UCSD-AML1 (cell line): ENCODE measurements at regions not wholly inside any gene's neighbourhood (a gene's known extent, or its start where the extent isn't known, plus 50 kb on each side); places are given as distances from the start of the nearest gene placed in this dataset.
"Not testable (repeated sequence)": the region's sequence is repeated elsewhere in the genome, so short reads cannot be mapped to it uniquely, and the experiment has no call there.

Experiments used
- DNase-seq: peaks from one replicate; lab custom pipeline; 2025; ENCODE audit not compliant: unreplicated experiment; lab: John Stamatoyannopoulos, UW

DNA sequence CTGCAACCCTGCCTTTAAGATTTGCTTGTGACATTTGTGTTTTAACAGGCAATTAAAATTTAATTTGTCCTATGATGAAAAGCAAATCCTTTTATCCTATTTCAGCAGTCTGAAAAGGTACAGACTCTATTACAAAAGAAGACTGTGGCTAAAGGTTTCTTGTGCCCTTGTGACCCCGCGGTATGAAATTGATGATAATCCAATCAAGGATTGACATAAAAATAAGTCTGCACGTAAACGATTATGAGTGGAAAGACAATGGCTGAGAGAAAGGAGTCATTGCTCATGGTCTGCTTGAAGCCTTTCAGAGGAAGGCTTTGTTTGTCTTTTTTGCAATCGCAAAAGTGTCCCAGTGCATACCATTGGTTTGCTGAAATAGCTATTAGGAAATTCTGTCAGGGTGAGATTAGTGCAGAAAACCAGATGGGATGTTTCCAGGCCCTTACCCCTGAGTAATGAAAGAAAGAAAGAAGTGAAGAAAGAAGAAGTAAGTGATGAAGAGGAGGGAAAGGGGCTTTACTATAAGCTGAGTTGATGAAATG lies 867.8 kb upstream of the CDH8 start:
- DNase-seq = no peak

DNA sequence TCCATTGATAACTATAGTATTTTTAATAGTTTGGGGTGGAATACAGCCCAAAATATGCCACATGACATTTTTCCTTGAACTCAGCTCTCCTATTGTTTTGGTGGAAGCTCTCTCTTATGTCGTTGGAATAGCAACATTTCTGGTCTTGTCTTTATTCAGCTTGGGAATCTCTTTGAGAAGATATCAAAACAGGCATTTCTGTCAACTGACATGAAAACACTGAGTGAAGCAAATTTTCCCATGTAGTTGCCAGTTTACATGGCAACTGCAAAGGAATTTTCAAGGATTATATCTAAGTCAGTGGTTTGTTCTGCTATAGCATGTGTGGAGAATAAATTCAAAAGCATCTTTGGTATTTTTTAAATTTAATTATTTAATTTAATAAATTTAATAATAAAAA lies 863.5 kb upstream of the CDH8 start:
- DNase-seq = no peak

DNA sequence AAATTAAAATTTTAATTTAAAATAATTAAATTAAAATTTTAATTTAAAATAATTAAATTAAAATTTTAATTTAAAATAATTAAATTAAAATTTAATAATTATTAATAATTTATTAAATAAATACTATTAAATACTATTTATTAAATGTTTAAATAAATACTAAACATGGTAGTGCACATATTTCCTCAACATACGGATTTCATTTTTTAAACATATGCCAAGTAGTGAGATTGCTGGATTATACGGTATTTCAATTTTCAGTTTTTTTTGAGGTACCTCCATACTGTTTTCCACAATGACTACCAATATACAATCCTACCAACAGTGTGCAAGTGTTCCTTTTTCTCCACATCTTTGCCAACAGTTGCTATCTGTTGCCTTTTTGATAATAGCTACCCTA lies 852.9 kb upstream of the CDH8 start:
- no peak for DNase-seq

DNA sequence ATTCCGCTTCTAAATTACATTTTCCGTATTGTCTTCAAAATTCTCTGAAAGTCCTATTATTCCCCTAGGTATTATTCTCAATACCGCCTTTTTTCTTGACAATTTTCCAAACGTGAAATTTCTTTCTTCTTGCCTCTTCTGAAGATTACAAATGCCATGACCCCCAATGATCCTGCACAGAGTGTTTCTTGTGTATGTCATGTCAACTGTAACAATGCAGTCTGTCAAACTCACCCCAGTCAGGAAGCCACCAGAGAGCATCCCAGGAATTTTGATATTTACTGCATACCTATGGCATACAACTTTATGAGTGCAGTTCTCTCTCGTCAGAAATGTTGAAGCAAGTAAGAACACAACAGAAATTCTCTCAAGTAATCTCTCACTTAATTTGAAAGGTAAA lies 847.3 kb upstream of the CDH8 start:
- DNase-seq = no peak

DNA sequence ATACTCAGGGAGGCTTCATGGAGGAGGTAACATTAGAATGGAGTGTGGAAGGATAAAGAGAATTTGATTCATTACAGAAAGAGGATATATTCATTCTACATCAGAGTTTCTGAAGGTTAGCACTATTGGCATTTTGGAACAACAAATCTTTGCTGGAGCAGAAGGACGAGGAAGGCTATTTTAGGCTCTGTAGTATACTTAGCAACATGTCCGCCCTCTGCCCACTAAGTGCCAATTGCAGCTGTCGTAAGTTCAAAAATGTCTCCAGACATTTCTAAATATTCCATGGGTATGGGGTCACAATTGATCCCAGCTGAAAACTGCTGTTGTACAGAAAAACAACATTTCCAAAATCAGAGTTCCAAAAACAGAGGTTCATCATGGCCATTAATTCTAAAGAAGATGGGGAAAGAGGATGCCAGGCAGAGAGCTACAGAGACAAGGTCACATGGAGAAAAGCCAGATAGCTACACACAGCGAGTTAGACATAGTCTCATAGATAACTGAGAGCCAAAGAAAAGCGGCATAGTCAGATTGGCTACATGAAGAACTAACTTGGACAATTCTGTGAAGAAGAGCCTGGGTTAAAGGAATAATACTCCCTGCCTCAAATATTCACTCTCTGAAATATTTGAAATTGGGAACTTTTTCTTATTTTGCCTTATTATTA lies 846.4 kb upstream of the CDH8 start:
- DNase-seq = no peak

DNA sequence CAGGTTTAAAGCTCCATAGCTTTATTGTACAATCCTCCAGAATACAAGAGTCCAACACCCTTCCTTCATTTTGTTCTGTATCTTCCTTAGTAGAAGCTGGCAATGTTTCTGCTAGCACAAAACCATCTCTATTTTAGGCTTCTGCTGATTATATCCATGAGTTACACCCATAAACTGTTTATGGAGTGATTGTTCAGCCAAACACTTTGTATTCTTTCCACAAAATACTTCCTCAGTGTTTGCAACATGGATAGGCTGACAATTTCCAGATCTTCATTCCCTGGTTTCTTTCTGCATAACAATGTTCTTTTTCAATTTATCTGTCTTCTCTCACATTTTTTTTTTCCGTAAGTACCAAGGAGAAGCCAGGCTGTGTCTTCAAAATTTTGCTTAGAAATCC lies 839.9 kb upstream of the CDH8 start:
- DNase-seq = no peak

DNA sequence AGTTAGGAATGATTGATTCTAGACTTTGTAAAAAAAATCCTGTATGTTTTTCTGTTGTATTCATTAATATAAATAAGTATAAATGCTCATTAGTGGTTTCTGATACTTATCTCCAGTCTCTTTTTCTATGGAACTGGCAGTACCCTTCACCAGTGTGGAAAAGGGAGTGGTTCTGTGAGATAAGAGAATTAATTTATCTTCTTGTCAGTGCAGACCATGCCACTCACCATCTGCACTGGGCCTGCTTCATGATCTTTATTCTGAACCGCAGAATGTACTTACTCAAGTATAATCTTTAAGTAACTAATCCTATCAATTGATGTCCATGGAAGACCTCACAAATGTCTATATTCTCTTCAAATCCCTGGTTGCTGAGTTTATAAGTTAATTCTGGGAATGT lies 836.1 kb upstream of the CDH8 start:
- DNase-seq = no peak

DNA sequence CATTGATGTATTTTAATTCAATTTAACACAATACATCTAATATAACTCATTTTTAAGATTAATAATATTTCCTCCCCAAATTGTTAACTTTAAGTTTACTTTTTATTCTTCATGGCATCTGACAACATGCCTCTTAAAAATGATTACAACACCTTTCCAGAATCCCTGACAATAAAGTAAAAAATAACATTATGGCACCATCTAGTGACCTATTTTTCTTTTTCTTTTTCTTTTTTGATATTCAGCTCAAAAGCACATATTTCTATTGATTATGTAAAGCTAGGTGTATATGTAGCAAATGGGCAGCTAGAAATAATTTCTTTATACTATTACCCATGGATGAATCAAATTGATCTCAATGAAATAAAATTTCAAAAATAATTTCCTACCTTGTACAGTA lies 834.3 kb upstream of the CDH8 start:
- no peak for DNase-seq

DNA sequence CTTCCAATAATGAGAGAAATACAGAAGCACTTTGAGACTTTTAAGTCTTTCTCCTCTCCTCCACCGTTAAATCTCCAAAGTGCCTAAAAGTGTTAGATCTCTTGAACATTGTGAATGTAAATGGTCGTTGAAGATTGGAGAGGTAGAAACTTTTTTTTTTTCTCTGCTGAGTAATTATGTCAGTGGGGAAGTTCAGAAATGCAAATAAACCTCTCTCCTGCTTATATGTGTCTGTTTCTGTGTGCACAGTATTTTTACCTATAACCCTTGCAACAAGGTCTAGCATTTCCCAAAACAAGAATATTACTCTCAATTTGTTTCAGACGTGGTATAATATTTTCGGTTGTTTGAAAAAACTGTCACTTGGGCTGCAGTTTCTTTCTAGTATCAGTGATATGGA lies 833.6 kb upstream of the CDH8 start:
- no peak for DNase-seq

DNA sequence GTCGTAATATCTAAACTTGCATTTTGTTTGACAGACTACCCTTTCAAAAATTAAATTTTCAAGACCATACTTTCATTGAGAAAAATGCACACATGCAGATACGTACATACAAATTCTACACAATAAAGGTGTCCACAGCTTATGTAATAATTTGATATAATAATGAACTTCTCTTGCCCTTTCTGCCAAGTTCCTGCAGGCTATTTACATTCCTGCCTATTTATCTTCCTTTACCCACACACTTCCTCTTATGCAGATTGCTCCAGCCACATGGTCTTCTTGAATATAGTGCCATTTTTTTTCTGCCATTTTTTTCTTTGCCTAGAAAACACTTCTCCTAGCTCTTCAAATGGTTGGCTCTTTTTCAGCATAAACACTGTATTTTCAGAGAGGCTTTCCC lies 826.9 kb upstream of the CDH8 start:
- no peak for DNase-seq

DNA sequence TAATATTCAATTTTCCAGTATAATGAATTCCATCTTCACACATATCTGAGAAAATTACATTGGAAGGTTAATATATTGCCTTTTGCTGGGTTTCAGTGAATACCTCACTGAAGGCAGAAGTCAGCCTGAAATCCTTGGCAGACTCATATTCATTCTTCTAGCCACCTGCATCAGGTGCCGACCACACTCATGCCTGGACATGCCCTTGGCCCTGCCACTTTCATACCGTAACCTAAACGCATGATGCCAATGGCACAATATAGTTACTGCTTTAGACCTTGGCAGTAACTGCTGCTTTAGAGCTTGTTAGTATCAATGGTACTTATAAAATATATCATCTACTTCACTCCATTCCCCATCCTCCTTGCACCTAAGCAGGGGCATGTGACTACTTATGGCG lies 817.6 kb upstream of the CDH8 start:
- DNase-seq = no peak

DNA sequence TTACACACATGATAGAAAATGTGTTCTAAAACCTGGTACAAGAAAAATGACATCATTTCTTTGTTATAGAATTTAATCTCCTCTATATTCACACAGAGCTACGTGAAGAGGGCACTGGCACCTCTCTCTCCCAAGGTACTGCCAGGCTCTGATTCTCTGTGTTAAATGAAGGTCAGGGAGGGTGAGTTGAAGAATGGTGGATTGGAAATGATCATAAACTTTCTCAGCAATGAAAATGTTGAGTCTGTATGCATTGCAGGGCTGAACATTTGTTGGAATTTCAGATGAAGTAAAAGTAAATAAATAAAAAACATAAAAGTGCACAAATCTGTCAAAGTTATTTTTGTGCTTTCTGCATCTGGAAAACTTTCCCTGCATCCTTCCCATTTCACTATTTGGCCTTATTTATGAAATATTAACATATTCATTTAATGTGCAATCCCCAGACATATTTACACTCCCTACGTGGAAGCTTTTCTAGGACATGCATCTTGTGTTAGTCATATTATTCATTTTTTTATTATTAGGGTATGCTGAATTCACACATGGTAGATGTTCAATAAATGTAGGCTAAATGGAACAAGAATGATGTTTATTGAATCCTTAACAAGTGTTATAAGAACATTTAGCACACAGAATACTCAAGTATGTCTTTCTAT lies 810.3 kb upstream of the CDH8 start:
- DNase-seq = no peak

DNA sequence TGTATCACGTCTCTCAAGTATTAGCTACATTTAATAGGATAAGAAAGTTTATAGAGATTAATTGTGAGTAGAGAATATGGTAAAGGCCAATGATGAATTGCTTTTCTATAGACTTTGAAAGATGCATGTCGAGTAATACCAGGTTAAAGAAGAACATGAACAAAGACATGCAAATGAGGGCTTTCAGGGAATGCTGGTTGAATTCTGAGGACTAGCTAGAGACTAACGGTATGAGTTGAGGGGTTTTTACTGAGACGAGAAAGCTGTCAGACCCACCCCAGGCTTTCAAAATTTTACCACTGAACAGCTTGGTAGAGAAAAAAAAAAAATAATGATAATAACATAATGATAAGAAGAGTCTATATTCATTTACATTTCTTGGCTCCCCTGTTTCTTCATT lies 796.0 kb upstream of the CDH8 start:
- no peak for DNase-seq

DNA sequence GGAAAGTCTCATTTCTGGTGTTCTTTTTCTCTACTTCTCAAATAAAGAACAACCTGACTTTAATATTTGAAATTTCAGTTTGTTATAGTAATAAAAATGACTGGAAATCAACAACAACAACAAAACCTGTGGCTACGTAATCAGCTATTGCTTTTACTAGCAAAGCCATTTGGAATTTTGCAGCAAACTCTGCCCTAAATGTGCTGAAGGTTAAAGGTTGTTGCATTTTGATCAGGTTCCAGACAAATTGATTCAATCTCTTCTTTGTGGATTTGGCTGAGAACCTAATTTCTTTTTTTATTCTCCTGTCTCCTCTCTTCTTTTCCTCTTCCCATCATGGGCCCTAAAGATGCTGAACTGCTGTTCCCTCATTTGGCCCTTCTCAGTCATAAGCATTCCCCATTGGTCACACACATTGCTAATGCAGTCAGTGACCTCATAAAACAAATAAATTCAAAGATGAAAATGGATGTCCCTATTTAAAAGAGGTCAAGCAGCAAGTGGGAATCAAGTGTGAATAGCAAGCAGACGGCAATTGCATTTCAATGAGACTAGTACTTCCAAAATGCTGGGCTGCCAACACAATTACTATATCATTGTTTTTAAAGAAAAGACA lies 795.1 kb upstream of the CDH8 start:
- no peak for DNase-seq

DNA sequence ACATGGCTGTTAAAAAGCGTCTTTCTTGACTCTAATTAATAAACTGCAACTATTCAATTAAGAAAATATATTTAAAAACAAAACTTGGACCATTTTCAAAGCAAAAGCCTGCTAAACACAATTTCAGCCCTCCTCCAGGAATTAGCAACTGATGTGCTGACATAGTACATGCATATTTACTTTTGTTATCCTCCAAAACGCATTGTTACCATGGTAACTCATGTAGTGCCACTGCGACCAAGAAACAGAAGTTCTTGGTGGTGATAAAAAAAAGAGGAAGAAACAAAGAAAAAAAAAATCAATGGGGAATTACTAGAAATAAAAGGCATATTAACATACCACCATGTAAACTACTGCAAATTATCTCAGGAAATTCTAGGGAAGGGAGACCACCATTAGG lies 793.4 kb upstream of the CDH8 start:
- DNase-seq = no peak

DNA sequence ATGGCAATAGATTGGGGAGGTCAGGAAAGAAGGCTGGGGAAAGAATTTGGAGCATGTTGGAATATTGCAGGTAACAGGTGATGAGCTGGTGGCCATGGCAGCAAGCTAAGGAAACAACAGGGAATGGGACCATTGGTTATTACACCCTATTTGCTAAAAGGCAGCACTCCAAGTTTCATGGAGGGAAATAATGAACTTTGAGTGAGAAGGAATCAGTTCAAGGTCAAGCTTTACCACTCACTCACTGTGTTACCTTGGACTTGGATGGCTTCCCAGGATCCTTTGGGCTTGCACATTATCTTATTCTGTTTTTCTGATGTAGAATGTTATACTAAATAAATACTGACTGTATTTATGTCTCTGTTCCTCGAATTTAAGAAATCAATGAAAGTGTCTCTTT lies 792.8 kb upstream of the CDH8 start:
- no peak for DNase-seq

DNA sequence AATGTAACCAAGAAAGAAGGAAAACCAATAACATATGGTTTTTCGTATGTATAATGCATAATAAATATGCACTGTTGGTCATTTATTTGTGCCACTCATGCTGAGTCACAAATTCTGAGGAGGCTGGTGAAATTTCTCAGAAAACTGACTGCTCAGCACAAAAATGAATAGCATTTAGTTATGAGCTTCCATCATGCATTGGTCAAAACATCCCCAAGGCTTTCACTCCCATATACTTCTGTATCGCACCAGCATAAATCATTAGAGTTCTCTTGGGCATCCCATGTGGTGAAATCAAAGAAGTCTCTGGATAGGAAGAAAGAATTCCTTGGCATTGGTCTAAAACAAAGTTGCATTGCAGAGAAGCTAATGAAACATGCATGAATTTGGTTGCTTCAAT lies 785.6 kb upstream of the CDH8 start:
- no peak for DNase-seq

DNA sequence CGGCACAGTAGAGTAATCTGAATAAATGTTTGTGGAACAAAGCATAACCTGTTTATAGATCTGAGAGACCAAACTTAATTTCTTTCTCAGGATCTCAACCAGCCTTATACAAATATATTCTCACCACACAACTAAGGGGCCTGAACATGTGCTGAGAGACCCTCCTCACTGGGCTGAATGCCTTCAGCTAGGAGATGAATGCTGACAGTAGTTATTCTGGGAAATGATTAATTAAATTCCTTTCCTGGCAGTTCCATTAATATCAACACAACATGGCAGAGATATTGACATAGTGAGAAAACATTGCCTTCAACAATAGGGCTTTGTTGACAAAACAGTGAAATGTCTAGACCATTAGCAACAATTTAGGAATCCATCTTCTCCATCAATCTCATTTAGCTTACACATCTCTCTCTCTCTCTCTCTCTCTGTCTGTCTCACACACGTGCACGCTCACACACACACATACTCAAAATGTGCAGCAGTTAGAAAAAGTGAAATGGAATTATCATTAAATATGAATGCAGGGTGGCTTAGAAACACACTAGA lies 780.8 kb upstream of the CDH8 start:
- DNase-seq = no peak

DNA sequence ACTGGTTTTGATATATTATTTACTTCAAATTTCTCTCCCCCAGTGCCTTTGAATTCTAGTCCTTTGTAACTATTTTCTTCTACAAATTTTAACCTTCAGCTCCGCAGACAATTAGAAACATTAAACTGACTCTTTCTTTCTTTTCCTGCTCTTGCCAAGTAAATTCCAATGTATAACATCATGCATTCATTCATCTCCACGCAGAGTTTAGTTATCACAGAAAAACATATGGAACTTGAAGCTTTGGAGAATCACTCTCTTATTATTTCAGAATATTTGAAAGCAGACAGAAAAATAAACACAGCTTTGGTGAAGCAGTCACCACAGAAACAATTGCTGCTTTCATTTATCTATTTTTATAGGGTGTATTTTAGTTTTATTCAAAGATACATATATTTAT lies 778.7 kb upstream of the CDH8 start:
- DNase-seq = no peak

DNA sequence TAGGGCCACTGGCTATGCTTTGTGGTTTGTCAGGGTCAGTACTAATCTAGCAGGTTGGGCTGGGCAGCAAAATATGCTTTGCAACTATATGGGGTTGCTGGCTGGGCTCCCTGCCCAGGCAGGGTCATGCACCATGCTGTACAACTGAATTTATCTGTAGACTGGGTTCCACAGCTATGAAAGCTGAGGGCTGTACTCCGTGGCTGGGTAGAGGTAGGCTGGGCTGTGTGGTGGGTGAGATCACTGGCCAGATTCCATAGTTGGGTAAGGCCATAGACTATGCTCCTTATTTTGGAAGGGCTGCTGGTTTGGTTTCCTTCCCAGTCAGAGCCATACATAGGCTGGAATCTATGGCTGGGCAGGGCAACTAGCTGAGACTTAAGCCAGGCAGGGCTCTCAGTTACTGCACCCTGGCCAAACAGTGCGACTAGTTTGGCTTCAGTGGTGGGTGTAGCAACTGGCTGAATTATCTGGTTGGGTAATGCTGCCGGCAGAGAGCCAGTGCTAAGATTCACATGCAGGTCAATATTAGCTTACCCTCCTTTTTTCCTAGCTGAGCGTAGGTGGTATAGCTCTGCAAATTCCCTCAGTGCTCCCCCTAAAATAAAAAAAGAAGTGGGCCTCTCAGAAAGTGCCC lies 769.1 kb upstream of the CDH8 start:
- no peak for DNase-seq

DNA sequence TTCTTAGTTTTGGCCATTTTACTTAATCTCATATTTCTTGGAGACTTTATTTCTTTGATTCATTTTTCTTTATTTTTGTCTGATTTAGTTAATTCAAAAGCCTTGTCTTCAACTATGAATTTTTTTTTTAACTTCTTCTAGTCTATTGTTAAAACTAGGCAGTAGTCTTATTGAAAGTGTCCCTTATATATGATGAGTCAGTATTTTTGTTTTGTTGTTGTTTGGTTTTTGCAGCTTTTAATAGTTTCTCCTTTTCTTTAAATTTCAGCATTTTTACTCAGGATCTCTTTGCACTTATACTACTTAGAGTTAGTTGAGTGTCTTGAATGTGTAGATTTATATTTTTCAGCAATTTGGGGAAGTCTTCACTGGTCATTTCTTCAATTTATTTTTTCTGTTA lies 758.5 kb upstream of the CDH8 start:
- no peak for DNase-seq

DNA sequence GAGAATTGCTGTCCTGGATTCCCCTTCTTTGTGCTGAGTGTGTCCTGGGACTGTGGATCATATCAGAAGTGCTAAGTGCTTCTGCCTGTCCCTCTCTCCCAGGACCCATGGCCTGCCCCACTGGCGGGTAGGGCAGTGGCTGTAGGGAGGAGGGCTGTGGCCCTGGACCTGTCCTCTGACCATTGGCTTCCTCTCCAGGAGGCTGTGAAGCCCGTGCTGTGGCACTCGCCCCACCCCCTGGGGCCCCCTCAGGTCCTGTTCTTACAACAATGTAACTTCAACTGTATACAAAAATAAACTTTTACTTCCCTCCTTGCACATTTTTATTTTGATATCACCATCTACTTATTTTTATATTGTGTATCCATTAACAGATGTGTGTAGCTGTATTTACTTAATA lies 743.8 kb upstream of the CDH8 start:
- DNase-seq = not testable (repeated sequence)
